K562 (cell line): ENCODE measurements at regions not wholly inside any gene's neighbourhood (a gene's known extent, or its start where the extent isn't known, plus 50 kb on each side); places are given as distances from the start of the nearest gene placed in this dataset.

Experiments used
- ATAC-seq: fragments of 200-7000 bp; cut with Tn5 transposase; 3 replicates; pipeline ENCODE4 v1.9.1; 2020; ENCODE audit warnings: moderate library complexity
- BruUV-seq: library from RNA; stranded (reverse); fragments of 400-500 nt; replicated peaks from 2 replicates; lab custom pipeline; 2021; lab: Mats Ljungman, UMichigan
- CTCF ChIA-PET: fragments of 300-600 bp; formaldehyde crosslinking; extraction: SDS; loops from one replicate; lab custom pipeline; 2021; ENCODE audit warnings: low intra/inter-chr PET ratio; lab: Yijun Ruan, JAX
- POLR2A ChIA-PET: fragments of 300-600, 350-650 bp; sonication (Branson Sonifier 250); formaldehyde crosslinking; extraction: SDS; loops from one replicate; lab custom pipeline; 2021; ENCODE audit warnings: antibody characterized with exemption, inconsistent platforms; lab: Yijun Ruan, JAX
- DNase-seq, 4 experiments: peaks; one replicate each; pipeline versions ENCODE4 v3.0.0 to v3.0.0-alpha.2; 2011 to 2018; ENCODE audit warnings: low spot score in 3 of 4, mixed read lengths in 3 of 4; ENCODE audit errors: extremely low read depth in 1 of 4
- FAIRE-seq: peaks from 2 replicates; lab custom pipeline; 2011; peaks lifted over from hg19 to GRCh38; lab: Jason Lieb, UNC
- H2AFZ ChIP-seq: 2 replicates; pipeline ENCODE4 v1.6.0; 2011; ENCODE audit warnings: low read depth, low read length, control low read depth, inconsistent platforms
- H3K27ac ChIP-seq: fragments of 200-600 bp; 3 replicates; pipeline ENCODE4 v1.8.0; 2011; ENCODE audit warnings: low read depth, mild to moderate bottlenecking, control low read depth, inconsistent platforms, low read length, moderate library complexity, mixed read lengths; ENCODE audit errors: extremely low read depth
- H3K27me3 ChIP-seq, 2 experiments: fragments of 300-600 bp in 1 of 2; 2 replicates in 1 of 2; 3 replicates in 1 of 2; pipeline versions ENCODE4 v1.6.0 to v1.8.0; 2011; ENCODE audit warnings: inconsistent platforms in 2 of 2, low read length in 2 of 2, mild to moderate bottlenecking in 1 of 2, mixed read lengths in 1 of 2, moderate library complexity in 1 of 2; ENCODE audit not compliant: control insufficient read depth in 2 of 2, insufficient read depth in 2 of 2
- H3K36me3 ChIP-seq: fragments of 300-600 bp; 3 replicates; pipeline ENCODE4 v1.8.0; 2011; ENCODE audit warnings: mild to moderate bottlenecking, low read length, inconsistent platforms; ENCODE audit not compliant: control insufficient read depth, insufficient read depth
- H3K4me1 ChIP-seq, 2 experiments: fragments of 200-600 bp in 1 of 2; replicated peaks in 1 of 2; 2 replicates in 1 of 2; 3 replicates in 1 of 2; pipeline versions ENCODE4 v1.5.1 to v1.8.0; 2011; ENCODE audit warnings: inconsistent platforms in 2 of 2, low read length in 2 of 2, mild to moderate bottlenecking in 1 of 2, mixed read lengths in 1 of 2, moderate library complexity in 1 of 2; ENCODE audit not compliant: control insufficient read depth in 2 of 2, insufficient read depth in 2 of 2
- H3K4me2 ChIP-seq: 2 replicates; pipeline ENCODE4 v1.6.1; 2011; ENCODE audit warnings: low read length, control low read depth, inconsistent platforms, mixed read lengths; ENCODE audit not compliant: insufficient read depth
- H3K4me3 ChIP-seq: fragments of 200-600 bp; sonication (generic), shearing (Covaris generic); 2 replicates; pipeline ENCODE4 v1.5.1; 2016; ENCODE audit warnings: control low read depth, inconsistent platforms
- H3K79me2 ChIP-seq: fragments of 200-600 bp; 3 replicates; pipeline ENCODE4 v1.8.0; 2011; ENCODE audit warnings: low read length, inconsistent platforms; ENCODE audit not compliant: control insufficient read depth, insufficient read depth
- H3K9ac ChIP-seq, 2 experiments: 2 replicates each; pipeline versions ENCODE4 v1.6.0 to v1.6.1; 2011; ENCODE audit warnings: low read depth in 2 of 2, low read length in 2 of 2, control low read depth in 1 of 2, inconsistent platforms in 1 of 2, mild to moderate bottlenecking in 1 of 2, mixed read lengths in 1 of 2; ENCODE audit not compliant: insufficient read depth in 1 of 2
- H3K9me1 ChIP-seq: one replicate; pipeline ENCODE4 v1.6.0; 2011; ENCODE audit warnings: inconsistent platforms, mild to moderate bottlenecking, low read length, moderate library complexity; ENCODE audit not compliant: control insufficient read depth, insufficient read depth
- H3K9me3 ChIP-seq: replicated peaks from 2 replicates; pipeline ENCODE4 v1.5.1; 2011; ENCODE audit warnings: low read depth, low read length, inconsistent platforms; ENCODE audit not compliant: control insufficient read depth, insufficient read depth
- H4K20me1 ChIP-seq: replicated peaks from 2 replicates; pipeline ENCODE4 v1.6.1; 2011; ENCODE audit warnings: low read length, inconsistent platforms, mixed read lengths; ENCODE audit not compliant: control insufficient read depth, insufficient read depth
- HNRNPH1 ChIP-seq: fragments of 200-400 bp; formaldehyde crosslinking; optimal IDR thresholded peaks from 2 replicates; pipeline ENCODE3; 2017; ENCODE audit warnings: low read depth, mild to moderate bottlenecking, low read length, moderate library complexity
- HNRNPL ChIP-seq: fragments of 200-400 bp; formaldehyde crosslinking; IDR thresholded peaks from 2 replicates; pipeline ENCODE4 v1.6.1; 2017; ENCODE audit warnings: low read depth, mild to moderate bottlenecking, low read length
- KDM1A ChIP-seq, 2 experiments: fragments of 450-650 bp; IDR thresholded peaks; 2 replicates each; pipeline ENCODE4 v1.6.1; 2016; ENCODE audit warnings: mild to moderate bottlenecking in 2 of 2
- KDM5B ChIP-seq: fragments of 200-600 bp; sonication (generic); IDR thresholded peaks from 2 replicates; pipeline ENCODE4 v1.6.1; 2012; ENCODE audit warnings: low read depth, mild to moderate bottlenecking, moderate library complexity, low read length, control low read depth, inconsistent platforms; ENCODE audit not compliant: insufficient replicate concordance
- MAFF ChIP-seq: IDR thresholded peaks from 2 replicates; pipeline ENCODE4 v1.6.1; 2012; ENCODE audit warnings: low read length, improper control_type of control experiment
- SNIP1 ChIP-seq: fragments of 450-650 bp; IDR thresholded peaks from 2 replicates; pipeline ENCODE4 v1.7.1; 2017; ENCODE audit warnings: low read depth, mild to moderate bottlenecking
- SRSF3 ChIP-seq: fragments of 200-400 bp; formaldehyde crosslinking; IDR thresholded peaks from 2 replicates; pipeline ENCODE4 v1.6.1; 2016; ENCODE audit warnings: mild to moderate bottlenecking, low read length, moderate library complexity; ENCODE audit not compliant: insufficient read depth
- ZNF121 ChIP-seq: sonication (generic); formaldehyde crosslinking; conservative IDR thresholded peaks from 2 replicates; pipeline ENCODE4 v1.8.0; 2022; ENCODE audit warnings: missing genetic modification reagents
- ZNF274 ChIP-seq: IDR thresholded peaks from 2 replicates; pipeline ENCODE4 v1.6.1; 2011; ENCODE audit warnings: low read depth, mild to moderate bottlenecking, low read length, moderate library complexity, borderline replicate concordance
- ZNF507 ChIP-seq: conservative IDR thresholded peaks from 2 replicates; pipeline ENCODE4 v1.6.1; 2017; ENCODE audit warnings: missing genetic modification characterization, missing compliant biosample characterization
- ZNF639 ChIP-seq, 2 experiments: fragments of 200-800 bp in 1 of 2; sonication (Bioruptor generic) in 1 of 2; sonication (generic) in 1 of 2; formaldehyde crosslinking in 1 of 2; IDR thresholded peaks in 1 of 2; conservative IDR thresholded peaks in 1 of 2; 2 replicates each; pipeline versions ENCODE4 v1.5.0 to v1.6.1; 2016 to 2020; ENCODE audit warnings: missing compliant biosample characterization in 1 of 2, missing genetic modification characterization in 1 of 2, missing genetic modification reagents in 1 of 2
- WGBS: fragments of 100-300 bp; shearing (Covaris generic); methylation state at CpG from one replicate; pipeline ENCODE4 v1.1.6; 2016; ENCODE audit warnings: low coverage, mixed read lengths; ENCODE audit not compliant: insufficient coverage; ENCODE audit errors: missing lambda C conversion rate; 5-methylcytosine and 5-hydroxymethylcytosine counted together
- in situ Hi-C: fragments of 300-500 bp; cut with MboI; formaldehyde crosslinking; loops from 4 replicates; pipeline ENCODE4 v1.15.0; 2018; ENCODE audit warnings: inconsistent platforms, mixed read lengths
- intact Hi-C: fragments of 100-400 bp; cut with micrococcal nuclease; formaldehyde crosslinking; loops from 2 replicates; pipeline ENCODE4 v1.14.2; 2022

GRCh38 chr2:226680719-226681118 is 118.9 kb downstream of the IRS1 start:
- no peak for ATAC-seq
- intact Hi-C loops: no loop called here
- no peaks in the 10 kb centered on the region for H4K20me1 ChIP-seq
- 0% methylated on average over 3 of the region's 3 CpGs for WGBS
- no peak overlapping the region for H2AFZ ChIP-seq
- no peak overlapping the region for H3K27ac ChIP-seq
- CTCF ChIA-PET: no interaction called here
- BruUV-seq: no TSS peak
- H3K9ac ChIP-seq: no peak overlapping the region
- TF ChIP-seq HNRNPH1 (no peak), ZNF121 (CRISPR knock-in tag) (no peak), MAFF (no peak), HNRNPL (no peak), ZNF507 (tag) (no peak), ZNF639 (CRISPR knock-in tag; conservative IDR thresholded peaks at IDR 0.05 in 1 of 2, IDR thresholded peaks at IDR 0.05 in 1 of 2) (no peak), SNIP1 (no peak), KDM5B (no peak), SRSF3 (no peak), ZNF274 (no peak), KDM1A (IDR thresholded peaks at IDR 0.05) (no peak)
- TF ChIP-seq, all 486 proteins: peak for 0
- Histone ChIP-seq H3K4me1 (no peaks in the 10 kb centered on the region), H3K9me3 (no peaks in the 10 kb centered on the region), H3K4me3 (no peak overlapping the region), H3K36me3 (no peaks in the 10 kb centered on the region), H3K79me2 (no peaks in the 10 kb centered on the region), H3K9me1 (no peaks in the 10 kb centered on the region), H3K27me3 (no peaks in the 10 kb centered on the region), H3K4me2 (no peak overlapping the region)
- in situ Hi-C loops: no loop called here
- no peak for FAIRE-seq
- no peak for DNase-seq
- POLR2A ChIA-PET: no interaction called here
